ENCODE measurements at regions not wholly inside any gene's neighbourhood (a gene's known extent, or its start where the extent isn't known, plus 50 kb on each side); places are given as distances from the start of the nearest gene placed in this dataset.
"Not testable (repeated sequence)": the region's sequence is repeated elsewhere in the genome, so short reads cannot be mapped to it uniquely, and the experiment has no call there.

DNA sequence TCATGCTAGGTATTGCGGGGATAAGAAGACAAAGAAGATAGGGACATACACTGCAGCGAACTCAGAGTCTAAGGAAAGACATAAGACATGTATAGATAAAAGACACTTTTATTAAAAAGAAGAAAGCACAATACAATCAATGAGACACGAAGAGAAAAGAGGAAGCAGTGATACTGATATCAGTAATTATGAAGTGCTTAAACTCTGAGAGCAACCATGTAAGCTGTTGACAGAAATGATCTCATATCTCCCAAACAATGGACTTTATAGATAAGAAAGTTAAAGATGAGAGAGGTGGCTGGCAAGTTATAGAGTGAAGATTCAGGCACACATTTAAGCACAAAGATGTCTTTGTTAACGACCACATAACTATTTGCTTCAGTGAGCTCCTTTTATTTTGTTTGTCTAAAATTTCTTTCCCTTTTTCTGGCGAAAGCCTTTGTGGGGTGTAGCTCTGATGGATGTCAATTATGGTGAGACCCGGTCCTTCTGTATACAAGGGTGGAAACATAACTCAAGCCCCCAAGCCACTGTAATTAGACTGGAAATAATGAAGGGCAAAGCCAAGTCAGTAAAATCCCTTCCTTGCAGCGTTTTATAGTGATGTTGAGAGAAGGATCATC lies 818.0 kb upstream of the SLC10A2 start:
- DNase-seq (ENCODE audit: low spot score): no peak

GRCh38 chr13:103883698-103884097 lies 817.5 kb upstream of the SLC10A2 start:
- DNase-seq (ENCODE audit: low spot score): peak; percentile 11

GRCh38 chr13:103883164-103883563 lies 816.9 kb upstream of the SLC10A2 start:
- peak; percentile 98 for DNase-seq (ENCODE audit: low spot score)

DNA sequence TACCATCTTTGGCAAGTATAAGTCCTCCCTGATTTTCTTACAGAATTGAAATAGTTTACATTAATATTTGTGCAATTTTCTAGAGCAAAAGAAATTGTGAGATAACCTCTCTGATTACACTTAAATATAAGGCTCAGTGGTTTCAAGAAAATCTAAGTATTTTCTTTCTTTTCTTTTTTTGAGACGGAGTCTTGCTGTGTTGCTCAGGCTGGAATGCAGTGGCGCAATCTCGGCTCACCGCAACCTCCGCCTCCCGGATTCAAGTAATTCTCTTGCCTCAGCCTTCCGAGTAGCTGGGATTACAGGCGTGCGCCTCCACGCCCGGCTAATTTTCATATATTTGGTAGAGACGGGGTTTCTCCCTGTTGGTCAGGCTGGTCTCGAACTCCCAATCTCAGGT lies 813.9 kb upstream of the SLC10A2 start:
- DNase-seq (ENCODE audit: low spot score): not testable (repeated sequence)

- no peak for DNase-seq (ENCODE audit: low spot score)
Measured at GRCh38 chr13:103878891-103879605, 812.8 kb upstream of the SLC10A2 start.

DNA sequence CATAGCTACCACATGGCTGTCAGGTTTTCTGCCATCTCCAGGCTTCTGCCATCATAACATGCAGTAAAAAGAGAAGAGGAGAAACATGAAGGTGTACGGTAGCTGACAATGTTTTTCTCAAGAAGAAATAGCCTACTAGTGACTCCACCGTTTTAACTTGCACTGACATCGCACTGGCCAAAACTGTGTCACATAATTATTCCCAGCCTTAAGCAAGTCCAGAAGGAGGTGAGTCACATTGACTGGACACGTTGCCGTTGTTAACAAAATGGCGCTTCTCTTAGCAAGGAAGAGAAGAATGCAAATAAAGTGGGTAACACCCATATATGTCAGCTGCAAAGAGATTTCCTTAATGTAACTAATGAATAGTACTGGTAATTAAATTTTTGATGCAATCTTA lies 810.4 kb upstream of the SLC10A2 start:
- no peak for DNase-seq (ENCODE audit: low spot score)

DNA sequence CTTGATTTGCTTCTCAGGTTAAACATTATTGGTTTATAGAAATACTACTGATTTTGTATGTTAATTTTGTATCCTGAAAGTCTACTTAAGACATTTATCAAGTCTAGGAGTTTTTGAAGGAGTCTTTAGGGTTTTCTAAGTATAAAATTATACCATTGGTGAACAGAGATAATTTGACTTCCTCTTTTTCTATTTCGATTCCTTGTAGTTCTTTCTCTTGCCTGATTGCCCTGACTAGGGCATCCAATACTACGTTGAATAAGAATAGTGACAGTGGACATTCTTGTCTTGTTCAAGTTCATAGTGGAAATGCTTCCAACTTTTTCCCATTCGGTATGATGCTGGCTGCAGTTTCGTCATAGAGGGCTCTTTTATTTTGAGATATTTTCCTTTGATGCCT lies 807.5 kb upstream of the SLC10A2 start:
- DNase-seq (ENCODE audit: low spot score): no peak

DNA sequence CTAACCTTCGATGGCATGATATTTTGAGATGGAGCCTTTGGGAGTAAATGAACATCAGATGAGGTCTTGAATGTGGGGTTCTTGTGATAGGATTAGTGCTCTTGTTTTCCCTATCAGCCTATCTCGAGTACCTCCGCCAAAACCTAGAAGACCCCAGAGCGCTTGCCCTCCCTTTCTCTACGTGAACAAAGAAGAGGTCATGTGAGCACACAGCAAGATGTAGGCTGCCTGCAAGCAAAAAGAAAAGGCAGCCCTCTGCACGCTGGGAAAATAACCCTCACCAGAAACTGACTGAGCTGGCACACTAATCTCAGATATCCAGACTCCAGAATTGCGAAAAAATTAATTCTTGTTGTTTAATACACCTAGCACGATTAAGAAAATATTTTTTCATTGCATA lies 799.8 kb upstream of the SLC10A2 start:
- DNase-seq (ENCODE audit: low spot score): no peak

DNA sequence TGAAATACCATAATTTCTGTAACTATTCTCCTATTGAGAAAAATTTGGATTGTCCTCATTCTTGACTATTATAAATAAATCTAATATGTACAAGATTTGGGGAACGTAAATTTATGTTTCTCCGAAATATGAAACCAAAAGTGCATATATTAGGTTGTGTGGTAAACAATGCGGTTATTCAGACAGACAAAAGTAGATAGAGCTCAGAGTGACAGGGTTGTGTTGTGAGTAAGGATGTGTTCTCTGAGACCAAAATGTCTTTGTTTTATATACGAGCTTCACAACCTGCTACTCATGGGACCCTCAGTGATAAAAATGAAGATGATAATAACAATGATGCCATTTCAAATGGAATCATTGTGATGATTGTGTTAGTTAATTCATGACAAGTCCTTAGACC lies 796.3 kb upstream of the SLC10A2 start:
- DNase-seq (ENCODE audit: low spot score): no peak

- no peak for DNase-seq (ENCODE audit: low spot score)
Measured at GRCh38 chr13:103859952-103860351, 793.7 kb upstream of the SLC10A2 start.

- no peak for DNase-seq (ENCODE audit: low spot score)
Measured at GRCh38 chr13:103852036-103852435, 785.8 kb upstream of the SLC10A2 start.

GRCh38 chr13:103844471-103844870 lies 778.3 kb upstream of the SLC10A2 start:
- no peak for DNase-seq (ENCODE audit: low spot score)

- no peak for DNase-seq (ENCODE audit: low spot score)
Measured at GRCh38 chr13:103839460-103839859, 773.2 kb upstream of the SLC10A2 start.

DNA sequence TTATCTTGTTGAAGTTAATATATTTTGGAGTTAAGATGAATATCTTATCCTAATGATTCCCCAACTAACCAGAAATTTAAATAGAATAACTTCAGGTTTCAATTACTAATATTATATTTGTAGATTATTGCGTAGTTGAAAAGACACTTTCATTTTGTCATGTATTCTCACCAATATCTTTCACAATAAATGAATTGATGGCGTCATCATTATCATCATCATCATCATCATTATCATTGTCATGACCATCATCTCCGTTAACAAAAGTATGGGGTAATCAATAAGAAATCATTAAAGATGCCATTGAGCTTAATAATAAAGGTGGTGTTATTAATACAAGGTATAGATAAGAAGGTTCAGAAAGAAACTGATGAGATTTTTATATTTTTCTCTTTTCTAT lies 768.8 kb upstream of the SLC10A2 start:
- DNase-seq (ENCODE audit: low spot score): no peak

GRCh38 chr13:103833294-103833852 lies 767.2 kb upstream of the SLC10A2 start:
- DNase-seq (ENCODE audit: low spot score): no peak

- peak; percentile 49 for DNase-seq (ENCODE audit: low spot score)
Measured at GRCh38 chr13:103815619-103816018, 749.4 kb upstream of the SLC10A2 start.

GRCh38 chr13:103812971-103813370 lies 746.8 kb upstream of the SLC10A2 start:
- DNase-seq (ENCODE audit: low spot score): no peak

- DNase-seq (ENCODE audit: low spot score): no peak
Measured at GRCh38 chr13:103812558-103812957, 746.3 kb upstream of the SLC10A2 start.

GRCh38 chr13:103810026-103810425 lies 743.8 kb upstream of the SLC10A2 start:
- no peak for DNase-seq (ENCODE audit: low spot score)

DNA sequence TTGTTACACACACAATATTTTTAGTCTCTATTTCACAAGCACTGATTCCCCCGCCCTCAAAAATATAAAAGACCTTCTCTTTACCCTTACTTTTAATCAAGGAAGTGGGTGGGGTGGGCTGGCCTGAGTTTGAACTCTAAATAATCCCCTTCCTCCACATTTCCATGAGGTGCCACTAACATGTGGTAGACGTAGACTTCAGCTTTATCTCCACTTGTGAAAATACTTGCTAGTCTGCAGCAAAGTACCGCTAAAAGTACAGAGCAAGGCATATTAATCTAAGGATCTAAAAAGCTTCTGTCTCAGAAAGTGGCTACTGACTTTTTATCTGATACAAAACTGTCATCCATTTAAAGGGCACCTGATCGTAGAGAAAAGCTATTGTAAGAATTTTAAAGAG lies 739.6 kb upstream of the SLC10A2 start:
- no peak for DNase-seq (ENCODE audit: low spot score)

- no peak for DNase-seq (ENCODE audit: low spot score)
Measured at GRCh38 chr13:103803349-103803748, 737.1 kb upstream of the SLC10A2 start.

DNA sequence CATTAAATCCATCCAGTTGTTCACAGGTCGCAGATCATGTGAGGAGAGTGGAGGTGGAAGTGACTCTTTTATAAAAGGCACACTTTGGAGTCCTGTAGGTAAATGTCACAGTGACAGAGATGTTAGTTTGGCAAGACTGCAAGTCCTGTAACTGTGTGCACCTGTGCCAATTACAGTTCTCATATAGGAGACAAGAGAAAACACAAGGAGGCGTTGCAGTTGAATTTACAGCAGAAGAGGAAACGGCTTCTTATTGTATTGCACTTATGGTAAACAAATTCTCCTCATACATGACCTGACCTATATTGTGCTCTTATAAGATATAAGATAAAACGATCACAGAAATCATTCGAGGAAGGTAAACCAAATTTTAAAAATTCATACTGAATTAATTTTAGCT lies 732.8 kb upstream of the SLC10A2 start:
- no peak for DNase-seq (ENCODE audit: low spot score)

- DNase-seq (ENCODE audit: low spot score): no peak
Measured at GRCh38 chr13:103795892-103796478, 729.8 kb upstream of the SLC10A2 start.
